ENCODE measurements at regions not wholly inside any gene's neighbourhood (a gene's known extent, or its start where the extent isn't known, plus 50 kb on each side); places are given as distances from the start of the nearest gene placed in this dataset.

- no peak for TF ChIP-seq CTCF (IDR thresholded peaks at IDR 0.05)
- TF ChIP-seq POLR2A (IDR thresholded peaks at IDR 0.05) = no peak
- TF ChIP-seq POLR2AphosphoS5 (IDR thresholded peaks at IDR 0.05) = no peak
Measured at GRCh38 chr19:33988601-33989000, 183.7 kb upstream of the LSM14A start.

Data from gastroesophageal sphincter (tissue), 3 donors.